Spleen (tissue), 11 donors: ENCODE measurements at regions not wholly inside any gene's neighbourhood (a gene's known extent, or its start where the extent isn't known, plus 50 kb on each side); places are given as distances from the start of the nearest gene placed in this dataset.

ENCODE experiments used
- DNase-seq: peaks from one replicate; pipeline ENCODE4 v3.0.0-alpha.2; 2020
- H3K27ac ChIP-seq, 8 donors: fragments of 200-600 bp; sonication (generic) in 7 of 8; 1 replicate in 4 of 8; 2 replicates in 4 of 8; pipeline versions ENCODE4 v1.5.0 to v1.8.0; 2016 to 2021; ENCODE audit warnings: inconsistent platforms in 4 of 8, mild to moderate bottlenecking in 4 of 8, moderate library complexity in 1 of 8
- H3K27me3 ChIP-seq, 7 donors: fragments of 200-600 bp; sonication (generic) in 6 of 7; replicated peaks in 1 of 7; 1 replicate in 4 of 7; 2 replicates in 3 of 7; pipeline versions ENCODE4 v1.5.0 to v1.8.0; 2016 to 2021; ENCODE audit warnings: inconsistent platforms in 3 of 7, mild to moderate bottlenecking in 1 of 7
- H3K36me3 ChIP-seq, 6 donors: fragments of 200-600 bp; sonication (generic) in 5 of 6; 1 replicate in 4 of 6; 2 replicates in 2 of 6; pipeline versions ENCODE4 v1.5.0 to v1.8.0; 2016 to 2021; ENCODE audit warnings: inconsistent platforms in 2 of 6
- H3K4me1 ChIP-seq, 6 donors: fragments of 200-600 bp; sonication (generic) in 5 of 6; 1 replicate in 3 of 6; 2 replicates in 3 of 6; pipeline versions ENCODE4 v1.5.0 to v1.8.0; 2016 to 2021; ENCODE audit warnings: inconsistent platforms in 3 of 6
- H3K4me3 ChIP-seq, 8 donors: fragments of 200-600 bp; sonication (generic) in 7 of 8; 1 replicate in 4 of 8; 2 replicates in 4 of 8; pipeline versions ENCODE4 v1.5.0 to v1.8.0; 2016 to 2021; ENCODE audit warnings: inconsistent platforms in 4 of 8, mild to moderate bottlenecking in 4 of 8, moderate library complexity in 2 of 8
- H3K9me3 ChIP-seq, 8 donors: fragments of 200-600 bp; sonication (generic) in 7 of 8; 1 replicate in 4 of 8; 2 replicates in 4 of 8; pipeline versions ENCODE4 v1.5.0 to v1.8.0; 2016 to 2021; ENCODE audit warnings: inconsistent platforms in 4 of 8
- POLR2A ChIP-seq, 3 donors: fragments of 450-650 bp; IDR thresholded peaks; one replicate each; pipeline ENCODE4 v1.5.1; 2017; ENCODE audit warnings: antibody characterized with exemption in 3 of 3, mild to moderate bottlenecking in 1 of 3
- POLR2AphosphoS5 ChIP-seq, 3 donors: sonication (generic); formaldehyde crosslinking; IDR thresholded peaks; one replicate each; pipeline ENCODE4 v1.5.1; 2017; ENCODE audit warnings: antibody characterized with exemption in 3 of 3
- WGBS, 5 donors: extraction: QIAGEN DNeasy Blood & Tissue Kit in 3 of 5; methylation state at CpG; one replicate each; pipeline versions ENCODE4 v1.1.5 to v1.1.7; 2013 to 2018; 5-methylcytosine and 5-hydroxymethylcytosine counted together
- intact Hi-C: fragments of 100-400 bp; cut with DNase I; formaldehyde crosslinking; loops from one replicate; pipeline ENCODE4 v1.15.0; 2023; ENCODE audit warnings: low total_unique reads
- TF ChIP-seq, protein P1 (sequence below), 11 experiments: fragments of 200-600 bp in 7 of 11; fragments of 450-650 bp in 4 of 11; sonication (generic) in 4 of 11; IDR thresholded peaks in 8 of 11; conservative IDR thresholded peaks in 3 of 11; 1 replicate in 7 of 11; 2 replicates in 4 of 11; pipeline versions ENCODE4 v1.4.0 to v1.8.0; 2016 to 2021; ENCODE audit warnings: antibody characterized with exemption in 11 of 11, inconsistent platforms in 4 of 11, mild to moderate bottlenecking in 1 of 11
- donor health status: healthy with polysubstance abuse.
- donor health status: DM: no; HTN: no; CAD: no; lungs with moderate emphysema.
- donor health status: DM: no; HTN: no; CAD: no.
- donor health status: Bipolar disorder and iron deficiency.
- donor health status: healthy.
- donor health status: DM: no; HTN: no; CAD: no.
- donor health status: DM: yes; HTN: yes; CAD: no.

DNA sequence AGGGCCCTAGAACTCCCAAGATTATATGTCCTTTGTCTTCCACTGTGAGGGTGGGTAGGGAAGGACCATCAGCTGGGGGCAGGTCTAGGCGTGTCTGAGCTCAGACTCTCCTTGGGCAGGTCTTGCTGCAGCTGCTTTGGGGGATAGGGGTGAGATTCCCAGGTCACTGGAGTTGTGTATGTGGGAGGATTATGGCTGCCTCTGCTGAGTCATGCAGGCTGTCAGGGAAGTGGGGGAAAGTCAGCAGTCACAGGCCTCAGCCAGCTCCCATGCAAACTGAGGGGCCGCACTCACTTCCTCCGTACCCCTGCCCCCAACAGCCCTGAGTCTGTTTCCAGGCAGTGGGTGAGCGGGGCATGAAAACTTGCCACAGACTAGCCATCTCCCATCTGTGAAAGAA is 600.8 kb downstream of the DIAPH3 start:
- Histone ChIP-seq H3K27me3 (no peaks in the 10 kb centered on the region), H3K4me3 (no peak overlapping the region), H3K9me3 (peaks cover 0 to 54% (median 35%) of the 10 kb centered on the region in 8 donors), H3K36me3 (no peaks in the 10 kb centered on the region), H3K27ac (no peak overlapping the region), H3K4me1 (peaks cover 0 to 3% (median 0%) of the 10 kb centered on the region in 6 donors)
- intact Hi-C loops, result no loop called here
- 86 to 98% (median 90%) methylated on average over 4 of the region's 4 CpGs for WGBS, 5 donors
- no peak for TF ChIP-seq POLR2AphosphoS5 (IDR thresholded peaks at IDR 0.05)
- TF ChIP-seq POLR2A (IDR thresholded peaks at IDR 0.05), result no peak
- TF ChIP-seq, protein P1, sequence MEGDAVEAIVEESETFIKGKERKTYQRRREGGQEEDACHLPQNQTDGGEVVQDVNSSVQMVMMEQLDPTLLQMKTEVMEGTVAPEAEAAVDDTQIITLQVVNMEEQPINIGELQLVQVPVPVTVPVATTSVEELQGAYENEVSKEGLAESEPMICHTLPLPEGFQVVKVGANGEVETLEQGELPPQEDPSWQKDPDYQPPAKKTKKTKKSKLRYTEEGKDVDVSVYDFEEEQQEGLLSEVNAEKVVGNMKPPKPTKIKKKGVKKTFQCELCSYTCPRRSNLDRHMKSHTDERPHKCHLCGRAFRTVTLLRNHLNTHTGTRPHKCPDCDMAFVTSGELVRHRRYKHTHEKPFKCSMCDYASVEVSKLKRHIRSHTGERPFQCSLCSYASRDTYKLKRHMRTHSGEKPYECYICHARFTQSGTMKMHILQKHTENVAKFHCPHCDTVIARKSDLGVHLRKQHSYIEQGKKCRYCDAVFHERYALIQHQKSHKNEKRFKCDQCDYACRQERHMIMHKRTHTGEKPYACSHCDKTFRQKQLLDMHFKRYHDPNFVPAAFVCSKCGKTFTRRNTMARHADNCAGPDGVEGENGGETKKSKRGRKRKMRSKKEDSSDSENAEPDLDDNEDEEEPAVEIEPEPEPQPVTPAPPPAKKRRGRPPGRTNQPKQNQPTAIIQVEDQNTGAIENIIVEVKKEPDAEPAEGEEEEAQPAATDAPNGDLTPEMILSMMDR (IDR thresholded peaks at IDR 0.05 in 8 of 11, conservative IDR thresholded peaks at IDR 0.05 in 3 of 11), result no peak
- DNase-seq, result no peak

DNA sequence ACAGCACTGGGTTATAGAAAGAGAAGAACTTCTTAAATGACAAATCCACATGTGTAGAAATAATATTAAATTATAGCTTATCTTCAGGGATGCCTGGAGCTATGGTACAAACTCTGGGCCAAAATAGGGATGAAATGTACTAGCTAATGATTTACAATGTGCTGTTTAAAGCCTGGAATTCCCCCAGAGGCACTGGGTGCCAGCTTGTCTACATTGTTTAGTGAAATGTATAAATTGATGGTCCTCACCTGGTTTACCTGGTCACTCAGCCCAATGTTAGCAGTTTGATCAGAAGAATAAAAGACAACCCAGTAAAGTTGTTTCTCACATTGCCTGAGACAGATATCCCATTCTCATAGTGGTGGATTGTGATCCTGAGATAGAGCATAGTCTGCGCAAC is 597.2 kb downstream of the DIAPH3 start:
- no peak overlapping the region for H3K27ac ChIP-seq
- intact Hi-C loops, result no loop called here
- H3K4me1 ChIP-seq, result peaks cover 0 to 3% (median 0%) of the 10 kb centered on the region in 6 donors
- 96 to 100% (median 100%) methylated on average over 1 of the region's 1 CpG for WGBS, 5 donors
- no peaks in the 10 kb centered on the region for H3K27me3 ChIP-seq
- TF ChIP-seq POLR2A (IDR thresholded peaks at IDR 0.05) (no peak), POLR2AphosphoS5 (IDR thresholded peaks at IDR 0.05) (no peak)
- TF ChIP-seq, protein P1 (IDR thresholded peaks at IDR 0.05 in 8 of 11, conservative IDR thresholded peaks at IDR 0.05 in 3 of 11), result no peak
- no peak overlapping the region for H3K4me3 ChIP-seq
- H3K36me3 ChIP-seq, result no peaks in the 10 kb centered on the region
- no peak for DNase-seq
- peaks cover 0 to 21% (median 14%) of the 10 kb centered on the region in 8 donors for H3K9me3 ChIP-seq

DNA sequence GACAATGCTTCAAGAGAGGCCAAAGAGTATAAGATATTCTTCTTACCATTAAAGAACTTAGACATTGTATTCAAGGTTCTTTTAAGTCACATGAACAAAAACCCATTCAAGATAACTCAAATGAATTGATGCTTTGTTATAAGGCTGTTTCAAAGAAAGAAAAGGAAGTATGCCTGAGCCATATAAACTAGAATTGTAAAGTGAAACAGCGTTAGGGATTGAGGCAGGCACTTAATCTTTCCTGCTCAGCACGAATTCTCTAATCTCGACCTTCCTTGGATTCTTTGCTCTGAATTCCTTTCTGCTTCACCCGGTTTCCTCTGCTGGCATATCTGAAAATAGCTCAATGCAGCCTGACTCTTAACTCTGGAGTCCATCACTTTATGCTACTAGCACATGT is 595.4 kb downstream of the DIAPH3 start:
- Histone ChIP-seq H3K27ac (no peak overlapping the region), H3K4me1 (peaks cover 0 to 3% (median 0%) of the 10 kb centered on the region in 6 donors), H3K9me3 (peaks cover 0 to 14% (median 4%) of the 10 kb centered on the region in 8 donors), H3K36me3 (no peaks in the 10 kb centered on the region), H3K4me3 (no peak overlapping the region), H3K27me3 (no peaks in the 10 kb centered on the region)
- intact Hi-C loops, result no loop called here
- no peak for TF ChIP-seq POLR2AphosphoS5 (IDR thresholded peaks at IDR 0.05)
- TF ChIP-seq, protein P1 (IDR thresholded peaks at IDR 0.05 in 8 of 11, conservative IDR thresholded peaks at IDR 0.05 in 3 of 11), result no peak
- no peak for TF ChIP-seq POLR2A (IDR thresholded peaks at IDR 0.05)
- 44 to 62% (median 55%) methylated on average over 4 of the region's 4 CpGs for WGBS, 5 donors
- DNase-seq, result no peak

DNA sequence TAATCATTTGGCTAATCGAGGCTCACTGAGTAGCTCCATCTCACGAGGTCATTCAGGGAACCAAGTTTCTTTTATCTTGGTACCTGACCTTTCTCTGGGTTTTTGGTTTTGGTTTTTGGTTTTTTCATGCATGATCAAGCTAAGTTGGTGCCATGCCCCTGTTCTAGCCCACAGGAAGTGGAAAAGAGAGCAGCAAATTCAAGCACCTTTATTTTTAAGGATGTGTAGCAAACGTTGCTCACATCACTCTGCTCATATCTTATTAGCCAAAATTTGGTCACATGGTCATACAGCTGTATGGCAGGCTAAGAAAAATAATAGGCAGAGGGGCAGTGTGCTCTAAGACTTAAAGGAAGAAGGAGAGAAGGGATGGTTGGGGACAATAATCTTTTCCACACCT is 593.5 kb downstream of the DIAPH3 start:
- Histone ChIP-seq H3K36me3 (no peaks in the 10 kb centered on the region), H3K4me1 (peaks cover 0 to 3% (median 0%) of the 10 kb centered on the region in 6 donors), H3K27me3 (no peaks in the 10 kb centered on the region), H3K27ac (no peak overlapping the region), H3K9me3 (peaks cover 0 to 17% (median 8%) of the 10 kb centered on the region in 8 donors), H3K4me3 (no peak overlapping the region)
- no peak for DNase-seq
- intact Hi-C loops, result no loop called here
- 48 to 65% (median 57%) methylated on average over 3 of the region's 3 CpGs for WGBS, 5 donors
- no peak for TF ChIP-seq POLR2AphosphoS5 (IDR thresholded peaks at IDR 0.05)
- TF ChIP-seq POLR2A (IDR thresholded peaks at IDR 0.05), result no peak
- TF ChIP-seq, protein P1 (IDR thresholded peaks at IDR 0.05 in 8 of 11, conservative IDR thresholded peaks at IDR 0.05 in 3 of 11), result no peak
